Frontal cortex (tissue), 3 donors: ENCODE measurements at regions not wholly inside any gene's neighbourhood (a gene's known extent, or its start where the extent isn't known, plus 50 kb on each side); places are given as distances from the start of the nearest gene placed in this dataset.
"Not testable (repeated sequence)": the region's sequence is repeated elsewhere in the genome, so short reads cannot be mapped to it uniquely, and the experiment has no call there.

Experiments
- DNase-seq, 2 donors: peaks; one replicate each; pipeline ENCODE4 v3.0.0; 2012; ENCODE audit warnings: low spot score in 2 of 2
- FAIRE-seq: peaks from 2 replicates; lab custom pipeline; 2012; peaks lifted over from hg19 to GRCh38; lab: Jason Lieb, UNC
- donor health status: control.
- donor health status: control.
- donor health status: control.

- FAIRE-seq (no peak), DNase-seq (no peak)
Measured at GRCh38 chrX:115357326-115358120, 68.0 kb downstream of the LUZP4 start.

GRCh38 chrX:115359508-115359907, 70.0 kb downstream of the LUZP4 start:
- FAIRE-seq, DNase-seq: not testable (repeated sequence)

GRCh38 chrX:115360220-115360781, 70.8 kb downstream of the LUZP4 start:
- no peak for DNase-seq

GRCh38 chrX:115362334-115363095, 73.0 kb downstream of the LUZP4 start:
- DNase-seq (no peak), FAIRE-seq (no peak)

More at GRCh38 chrX:115360220-115360781, 70.8 kb downstream of the LUZP4 start:
- no peak for FAIRE-seq

GRCh38 chrX:115363372-115363771, 73.9 kb downstream of the LUZP4 start:
- DNase-seq: no peak
- no peak for FAIRE-seq

- FAIRE-seq (no peak), DNase-seq (no peak)
Measured at GRCh38 chrX:115363897-115364296, 74.4 kb downstream of the LUZP4 start.

GRCh38 chrX:115364670-115365069, 75.2 kb downstream of the LUZP4 start:
- no peak for DNase-seq

GRCh38 chrX:115366535-115366934, 77.0 kb downstream of the LUZP4 start:
- FAIRE-seq (no peak), DNase-seq (no peak)

More at GRCh38 chrX:115364670-115365069, 75.2 kb downstream of the LUZP4 start:
- no peak for FAIRE-seq

GRCh38 chrX:115367455-115367854, 77.9 kb downstream of the LUZP4 start:
- FAIRE-seq (no peak), DNase-seq (no peak)

GRCh38 chrX:115367951-115368350, 78.4 kb downstream of the LUZP4 start:
- FAIRE-seq (no peak), DNase-seq (no peak)

GRCh38 chrX:115368876-115369275, 79.4 kb downstream of the LUZP4 start:
- no peak for FAIRE-seq
- no peak for DNase-seq

GRCh38 chrX:115372152-115372551, 82.6 kb downstream of the LUZP4 start:
- FAIRE-seq: no peak
- DNase-seq: no peak

- FAIRE-seq (no peak), DNase-seq (no peak)
Measured at GRCh38 chrX:115373308-115373707, 83.8 kb downstream of the LUZP4 start.

- DNase-seq (no peak), FAIRE-seq (no peak)
Measured at GRCh38 chrX:115378471-115378870, 89.0 kb downstream of the LUZP4 start.

- no peak for DNase-seq
- no peak for FAIRE-seq
Measured at GRCh38 chrX:115387327-115387726, 97.8 kb downstream of the LUZP4 start.

GRCh38 chrX:115388879-115389278, 99.4 kb downstream of the LUZP4 start:
- FAIRE-seq (no peak), DNase-seq (no peak)

- DNase-seq (no peak), FAIRE-seq (no peak)
Measured at GRCh38 chrX:115390078-115390477, 100.6 kb downstream of the LUZP4 start.

- FAIRE-seq (no peak), DNase-seq (no peak)
Measured at GRCh38 chrX:115392031-115392430, 102.5 kb downstream of the LUZP4 start.

- DNase-seq (no peak), FAIRE-seq (no peak)
Measured at GRCh38 chrX:115392871-115393270, 103.4 kb downstream of the LUZP4 start.

- DNase-seq: no peak
- FAIRE-seq: no peak
Measured at GRCh38 chrX:115393271-115393670, 103.8 kb downstream of the LUZP4 start.

- DNase-seq, FAIRE-seq: not testable (repeated sequence)
Measured at GRCh38 chrX:115394806-115395205, 105.3 kb downstream of the LUZP4 start.
